ENCODE measurements at regions not wholly inside any gene's neighbourhood (a gene's known extent, or its start where the extent isn't known, plus 50 kb on each side); places are given as distances from the start of the nearest gene placed in this dataset.

- Histone ChIP-seq H3K9me3 (no peaks in the 10 kb centered on the region), H3K27me3 (no peaks in the 10 kb centered on the region), H3K27ac (no peak overlapping the region), H3K4me1 (no peaks in the 10 kb centered on the region), H3K4me3 (no peak overlapping the region), H3K36me3 (no peaks in the 10 kb centered on the region)
- 90 to 95% methylated on average over 7 to 8 of the region's 8 CpGs for WGBS, 2 donors (ENCODE audit: low coverage in 1 of 2)
- no peak for ATAC-seq
- TF ChIP-seq CTCF (IDR thresholded peaks at IDR 0.05) (no peak), POLR2A (IDR thresholded peaks at IDR 0.05) (no peak), POLR2AphosphoS5 (IDR thresholded peaks at IDR 0.05) (no peak), EP300 (IDR thresholded peaks at IDR 0.05) (no peak)
These were observed 357.7 kb downstream of the LMO7 start for GRCh38 chr13:75993823-75994222.

DNA sequence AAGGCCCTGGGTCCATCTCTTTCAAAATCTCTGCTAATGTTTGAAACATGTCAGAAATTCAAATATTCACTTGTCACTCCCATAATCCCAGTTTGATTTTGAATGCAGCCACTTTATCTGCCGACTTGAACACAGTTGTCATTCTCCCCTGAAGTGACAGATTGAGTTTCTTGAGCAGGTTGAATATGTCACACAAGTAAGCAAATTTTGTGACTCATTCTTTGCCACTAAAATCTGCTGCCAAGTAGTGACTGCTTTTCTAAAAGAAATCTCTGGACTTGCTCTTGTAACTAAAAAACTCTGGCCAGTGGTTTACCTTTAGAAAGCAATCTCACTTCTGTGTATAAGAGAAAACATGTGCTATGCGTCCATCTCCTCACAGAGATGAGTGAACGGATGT, 357.1 kb downstream of the LMO7 start:
- 58 to 61% methylated on average over 2 to 3 of the region's 3 CpGs for WGBS, 2 donors (ENCODE audit: low coverage in 1 of 2)
- H3K4me3 ChIP-seq, result no peak overlapping the region
- no peak for ATAC-seq
- no peaks in the 10 kb centered on the region for H3K4me1 ChIP-seq
- no peaks in the 10 kb centered on the region for H3K36me3 ChIP-seq
- H3K27ac ChIP-seq, result no peak overlapping the region
- no peaks in the 10 kb centered on the region for H3K27me3 ChIP-seq
- no peaks in the 10 kb centered on the region for H3K9me3 ChIP-seq
- TF ChIP-seq EP300 (IDR thresholded peaks at IDR 0.05) (no peak), POLR2AphosphoS5 (IDR thresholded peaks at IDR 0.05) (no peak), POLR2A (IDR thresholded peaks at IDR 0.05) (no peak), CTCF (IDR thresholded peaks at IDR 0.05) (no peak)

GRCh38 chr13:75986818-75987217, 350.7 kb downstream of the LMO7 start:
- ATAC-seq, result no peak
- WGBS, 2 donors (ENCODE audit: low coverage in 1 of 2), result 76 to 100% methylated on average over 1 of the region's 1 CpG
- no peak overlapping the region for H3K4me3 ChIP-seq
- no peaks in the 10 kb centered on the region for H3K4me1 ChIP-seq
- H3K36me3 ChIP-seq, result no peaks in the 10 kb centered on the region
- no peak for TF ChIP-seq CTCF (IDR thresholded peaks at IDR 0.05)
- no peak for TF ChIP-seq POLR2A (IDR thresholded peaks at IDR 0.05)
- no peak for TF ChIP-seq POLR2AphosphoS5 (IDR thresholded peaks at IDR 0.05)
- no peak for TF ChIP-seq EP300 (IDR thresholded peaks at IDR 0.05)
- no peaks in the 10 kb centered on the region for H3K27me3 ChIP-seq
- no peaks in the 10 kb centered on the region for H3K9me3 ChIP-seq
- H3K27ac ChIP-seq, result no peak overlapping the region

GRCh38 chr13:75985132-75985531, 349.0 kb downstream of the LMO7 start:
- Histone ChIP-seq H3K27ac (no peak overlapping the region), H3K9me3 (no peaks in the 10 kb centered on the region), H3K4me3 (no peak overlapping the region), H3K27me3 (no peaks in the 10 kb centered on the region), H3K4me1 (no peaks in the 10 kb centered on the region), H3K36me3 (no peaks in the 10 kb centered on the region)
- 65 to 100% methylated on average over 1 of the region's 1 CpG for WGBS, 2 donors (ENCODE audit: low coverage in 1 of 2)
- ATAC-seq, result no peak
- no peak for TF ChIP-seq EP300 (IDR thresholded peaks at IDR 0.05)
- no peak for TF ChIP-seq CTCF (IDR thresholded peaks at IDR 0.05)
- no peak for TF ChIP-seq POLR2A (IDR thresholded peaks at IDR 0.05)
- no peak for TF ChIP-seq POLR2AphosphoS5 (IDR thresholded peaks at IDR 0.05)

DNA sequence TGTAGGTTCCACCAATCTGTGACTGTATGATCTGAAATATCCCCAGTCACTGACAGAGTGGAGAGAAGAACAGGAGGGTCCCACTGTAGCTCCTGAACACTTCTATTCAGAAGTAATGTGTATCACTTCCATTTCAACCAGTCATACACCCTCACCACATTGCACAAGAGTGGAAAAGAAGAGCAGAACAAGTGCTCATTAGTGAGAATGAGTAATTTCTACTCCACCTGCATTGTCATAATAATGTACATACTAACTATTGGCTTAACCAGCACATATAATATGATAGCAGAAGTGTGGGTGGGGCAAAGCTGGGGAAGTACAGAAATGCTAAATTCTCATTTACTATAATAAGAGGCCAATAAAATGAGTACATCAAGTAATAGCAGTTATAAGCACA, 342.7 kb downstream of the LMO7 start:
- no peaks in the 10 kb centered on the region for H3K27me3 ChIP-seq
- no peak overlapping the region for H3K4me3 ChIP-seq
- TF ChIP-seq CTCF (IDR thresholded peaks at IDR 0.05), result no peak
- no peak for TF ChIP-seq EP300 (IDR thresholded peaks at IDR 0.05)
- TF ChIP-seq POLR2A (IDR thresholded peaks at IDR 0.05), result no peak
- TF ChIP-seq POLR2AphosphoS5 (IDR thresholded peaks at IDR 0.05), result no peak
- H3K9me3 ChIP-seq, result no peaks in the 10 kb centered on the region
- no peak for ATAC-seq
- H3K4me1 ChIP-seq, result no peaks in the 10 kb centered on the region
- no peaks in the 10 kb centered on the region for H3K36me3 ChIP-seq
- no peak overlapping the region for H3K27ac ChIP-seq
